Left lung (tissue), 4 donors: ENCODE measurements at regions not wholly inside any gene's neighbourhood (a gene's known extent, or its start where the extent isn't known, plus 50 kb on each side); places are given as distances from the start of the nearest gene placed in this dataset.
A peak's percentile ranks its signal among the peaks of the same experiment; 100 is the strongest.

Experiments
- ATAC-seq: fragments of 200-7000 bp; cut with Tn5 transposase; one replicate; pipeline ENCODE4 v1.9.1; 2020; ENCODE audit warnings: moderate library complexity
- DNase-seq, 4 donors: peaks; one replicate each; pipeline ENCODE4 v3.0.0-alpha.2; 2013 to 2020
- H3K27ac ChIP-seq, 2 donors: fragments of 200-600 bp; sonication (generic) in 1 of 2; one replicate each; pipeline versions ENCODE4 v1.5.0 to v1.8.0; 2020 to 2021
- H3K27me3 ChIP-seq, 2 donors: fragments of 200-600 bp; sonication (generic) in 1 of 2; one replicate each; pipeline versions ENCODE4 v1.5.0 to v1.8.0; 2020 to 2021
- H3K36me3 ChIP-seq, 2 donors: fragments of 200-600 bp; sonication (generic) in 1 of 2; one replicate each; pipeline versions ENCODE4 v1.5.0 to v1.8.0; 2020 to 2021
- H3K4me1 ChIP-seq, 2 donors: fragments of 200-600 bp; one replicate each; pipeline ENCODE4 v1.8.0; 2021
- H3K4me3 ChIP-seq, 2 donors: fragments of 200-600 bp; sonication (generic) in 1 of 2; one replicate each; pipeline versions ENCODE4 v1.5.0 to v1.8.0; 2020 to 2021; ENCODE audit warnings: mild to moderate bottlenecking in 1 of 2
- H3K9me3 ChIP-seq, 2 donors: fragments of 200-600 bp; sonication (generic) in 1 of 2; one replicate each; pipeline versions ENCODE4 v1.5.0 to v1.8.0; 2020 to 2021
- intact Hi-C, 2 donors: fragments of 100-400 bp; cut with DNase I; formaldehyde crosslinking; loops; one replicate each; pipeline versions ENCODE4 v1.11.2 to v1.14.2; 2022
- TF ChIP-seq, protein P1 (sequence below), 2 donors: fragments of 200-600 bp; sonication (generic) in 1 of 2; IDR thresholded peaks; one replicate each; pipeline versions ENCODE4 v1.5.0 to v1.8.0; 2021; ENCODE audit warnings: antibody characterized with exemption in 2 of 2
- donor health status: DM: no; HTN: yes; CAD: no.
- donor health status: DM: no; HTN: no; CAD: no.

DNA sequence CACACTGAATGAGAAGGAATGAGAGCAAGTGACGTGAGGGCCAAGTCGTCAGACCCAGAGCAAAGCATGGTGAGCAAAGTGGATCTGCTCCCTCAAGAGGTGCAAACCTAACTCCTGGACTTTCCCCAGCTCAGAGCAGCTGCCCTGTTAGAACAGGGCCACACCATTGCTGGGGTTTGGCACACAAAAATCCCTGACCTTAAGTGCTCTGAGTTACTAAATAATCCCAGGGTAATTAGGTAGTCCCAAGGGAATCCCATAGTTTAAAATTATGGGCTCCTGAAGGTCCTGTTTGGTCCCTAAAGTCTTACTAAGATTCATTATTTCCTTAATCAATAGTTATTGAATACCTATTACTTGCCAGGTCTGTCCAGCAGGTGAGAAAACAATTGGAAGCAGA lies 165.1 kb upstream of the TNFAIP3 start:
- peaks cover 7 to 53% of the 10 kb centered on the region in 2 donors for H3K4me1 ChIP-seq
- H3K9me3 ChIP-seq: no peaks in the 10 kb centered on the region
- H3K27me3 ChIP-seq: no peaks in the 10 kb centered on the region
- no peak overlapping the region for H3K27ac ChIP-seq
- intact Hi-C loops: loop anchor here in 1 of 2 donors (10.0 kb wide), 3 partner anchors 163 to 273 kb away; partner anchors contain the start of gene TNFAIP3
- no peaks in the 10 kb centered on the region for H3K36me3 ChIP-seq
- no peak overlapping the region for H3K4me3 ChIP-seq
- ATAC-seq (no peak), DNase-seq (no peak)
- TF ChIP-seq, protein P1, sequence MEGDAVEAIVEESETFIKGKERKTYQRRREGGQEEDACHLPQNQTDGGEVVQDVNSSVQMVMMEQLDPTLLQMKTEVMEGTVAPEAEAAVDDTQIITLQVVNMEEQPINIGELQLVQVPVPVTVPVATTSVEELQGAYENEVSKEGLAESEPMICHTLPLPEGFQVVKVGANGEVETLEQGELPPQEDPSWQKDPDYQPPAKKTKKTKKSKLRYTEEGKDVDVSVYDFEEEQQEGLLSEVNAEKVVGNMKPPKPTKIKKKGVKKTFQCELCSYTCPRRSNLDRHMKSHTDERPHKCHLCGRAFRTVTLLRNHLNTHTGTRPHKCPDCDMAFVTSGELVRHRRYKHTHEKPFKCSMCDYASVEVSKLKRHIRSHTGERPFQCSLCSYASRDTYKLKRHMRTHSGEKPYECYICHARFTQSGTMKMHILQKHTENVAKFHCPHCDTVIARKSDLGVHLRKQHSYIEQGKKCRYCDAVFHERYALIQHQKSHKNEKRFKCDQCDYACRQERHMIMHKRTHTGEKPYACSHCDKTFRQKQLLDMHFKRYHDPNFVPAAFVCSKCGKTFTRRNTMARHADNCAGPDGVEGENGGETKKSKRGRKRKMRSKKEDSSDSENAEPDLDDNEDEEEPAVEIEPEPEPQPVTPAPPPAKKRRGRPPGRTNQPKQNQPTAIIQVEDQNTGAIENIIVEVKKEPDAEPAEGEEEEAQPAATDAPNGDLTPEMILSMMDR (IDR thresholded peaks at IDR 0.05): no peak

DNA sequence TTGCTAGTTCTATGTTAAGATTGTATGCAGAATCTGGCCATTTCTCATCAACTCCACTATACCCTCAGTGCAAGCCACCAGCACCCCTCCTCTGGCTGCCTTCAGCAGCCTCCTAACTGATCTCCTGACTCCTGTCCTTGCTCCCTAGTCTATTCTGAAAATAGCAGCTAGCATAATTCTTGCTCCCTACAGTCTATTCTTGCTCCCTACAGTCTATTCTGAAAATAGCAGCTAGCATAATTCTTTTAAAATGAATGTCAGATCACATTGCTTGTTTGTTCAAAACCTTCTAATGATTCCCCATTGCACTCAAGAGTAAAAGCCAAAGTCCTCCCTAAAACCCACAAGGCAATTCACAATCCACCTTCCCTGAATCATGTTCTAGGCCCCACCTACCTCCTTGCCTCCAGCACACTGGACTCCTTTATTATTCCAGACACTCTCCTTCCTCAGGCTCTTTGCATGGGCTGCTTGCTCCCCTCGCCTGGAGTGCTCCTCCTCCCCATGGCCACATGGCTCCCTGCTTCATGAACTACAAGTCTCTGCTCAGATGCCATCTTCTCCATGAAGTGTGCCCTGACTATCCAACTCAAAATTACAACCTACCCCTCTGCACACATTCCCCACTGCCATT lies 164.2 kb upstream of the TNFAIP3 start:
- Histone ChIP-seq H3K36me3 (no peaks in the 10 kb centered on the region), H3K27ac (no peak overlapping the region), H3K9me3 (no peaks in the 10 kb centered on the region), H3K4me1 (peaks cover 4 to 55% of the 10 kb centered on the region in 2 donors), H3K4me3 (no peak overlapping the region), H3K27me3 (no peaks in the 10 kb centered on the region)
- DNase-seq (no peak), ATAC-seq (no peak)
- TF ChIP-seq, protein P1 (IDR thresholded peaks at IDR 0.05): no peak
- intact Hi-C loops: loop anchor here in 1 of 2 donors (10.0 kb wide), 3 partner anchors 162 to 272 kb away; partner anchors contain the start of gene TNFAIP3

DNA sequence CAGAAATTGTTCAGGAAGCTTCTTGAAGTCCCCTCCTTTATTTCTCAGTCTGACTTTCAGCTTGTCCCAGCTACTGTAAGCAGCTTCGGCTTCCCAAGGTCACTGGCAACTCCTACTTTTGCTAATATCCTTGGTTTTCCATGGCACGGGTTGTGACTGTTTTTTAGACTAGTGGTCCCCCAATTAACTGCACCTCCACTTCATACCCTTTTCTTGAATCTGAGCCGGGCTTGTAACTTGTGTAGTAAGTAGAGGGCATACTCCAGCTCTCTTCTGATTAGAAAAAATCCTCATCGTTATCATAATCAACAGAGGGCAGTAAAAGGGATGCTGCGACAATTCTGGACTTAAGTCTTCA lies 162.3 kb upstream of the TNFAIP3 start:
- intact Hi-C loops: loop anchor here in 1 of 2 donors (10.0 kb wide), 3 partner anchors 160 to 270 kb away; partner anchors contain the start of gene TNFAIP3
- ATAC-seq (no peak), DNase-seq (no peak)
- H3K27me3 ChIP-seq: no peaks in the 10 kb centered on the region
- H3K9me3 ChIP-seq: no peaks in the 10 kb centered on the region
- H3K4me1 ChIP-seq: peaks cover 4 to 55% of the 10 kb centered on the region in 2 donors
- TF ChIP-seq, protein P1 (IDR thresholded peaks at IDR 0.05): no peak
- H3K36me3 ChIP-seq: no peaks in the 10 kb centered on the region
- H3K27ac ChIP-seq: no peak overlapping the region
- no peak overlapping the region for H3K4me3 ChIP-seq

DNA sequence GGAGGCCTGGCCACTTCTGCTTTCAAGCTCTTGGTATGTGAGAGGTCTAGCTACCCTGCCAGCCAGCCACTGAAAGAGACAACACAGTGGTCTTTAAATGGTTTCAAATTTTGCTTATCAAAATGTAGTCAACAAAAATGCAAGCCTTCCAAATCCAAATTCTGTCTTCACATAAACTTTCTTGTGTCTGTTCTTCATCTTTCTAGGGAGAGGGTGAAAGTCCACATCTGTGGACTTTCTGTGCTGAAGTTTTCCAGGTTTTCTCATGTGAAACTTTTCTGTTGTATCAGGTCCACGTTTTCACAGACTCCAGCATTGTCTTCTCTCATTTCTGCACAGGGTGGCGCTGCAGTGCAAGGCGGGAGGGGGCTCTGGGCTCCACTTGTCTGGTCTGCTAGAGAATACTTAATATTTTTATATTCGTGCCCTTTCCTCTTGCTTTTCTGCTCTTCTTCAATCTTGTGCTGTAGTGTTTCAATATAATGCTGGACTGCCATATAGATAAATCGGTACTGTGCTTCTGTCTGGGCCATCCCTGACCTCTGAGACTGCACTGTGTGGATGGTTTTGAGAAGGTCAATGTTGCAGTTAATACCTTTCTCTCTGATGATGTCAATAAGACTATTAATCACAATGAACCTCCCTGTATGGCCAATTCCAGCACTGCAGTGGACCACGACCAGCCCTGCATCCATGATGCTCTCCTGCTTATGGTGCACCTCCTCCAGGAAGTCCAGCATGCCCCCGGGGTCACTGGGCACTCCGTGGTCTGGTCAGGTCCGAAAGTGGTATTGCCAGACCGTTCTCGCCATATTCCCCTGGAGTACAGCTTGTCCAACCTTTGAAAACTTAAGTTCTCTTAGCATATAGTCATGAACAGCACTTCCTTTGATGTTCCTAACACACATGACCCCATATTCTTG lies 161.6 kb upstream of the TNFAIP3 start:
- Histone ChIP-seq H3K27ac (no peak overlapping the region), H3K4me1 (peaks cover 4 to 59% of the 10 kb centered on the region in 2 donors), H3K36me3 (no peaks in the 10 kb centered on the region), H3K27me3 (no peaks in the 10 kb centered on the region), H3K4me3 (no peak overlapping the region), H3K9me3 (no peaks in the 10 kb centered on the region)
- TF ChIP-seq, protein P1 (IDR thresholded peaks at IDR 0.05): peak; percentile 72 to 78
- peak; percentile 73 for ATAC-seq
- intact Hi-C loops: loop anchor here in 1 of 2 donors (10.0 kb wide), 3 partner anchors 159 to 269 kb away; partner anchors contain the start of gene TNFAIP3
- peak in 2 of 4 donors; percentile 64 to 86 for DNase-seq
